Erythroblast (primary cell): ENCODE measurements at regions not wholly inside any gene's neighbourhood (a gene's known extent, or its start where the extent isn't known, plus 50 kb on each side); places are given as distances from the start of the nearest gene placed in this dataset.

Experiments used
- GATA1 ChIP-seq: IDR thresholded peaks from 2 replicates; pipeline ENCODE4 v1.6.1; 2011; ENCODE audit warnings: low read depth, mild to moderate bottlenecking, control low read depth, low read length, moderate library complexity
- POLR2A ChIP-seq: IDR thresholded peaks from 2 replicates; pipeline ENCODE4 v1.6.1; 2011; ENCODE audit warnings: mild to moderate bottlenecking, low read length

- no peak for TF ChIP-seq POLR2A
- TF ChIP-seq GATA1: no peak
These were observed 938.3 kb downstream of the RAB28 start for GRCh38 chr4:12545812-12546211.
